ENCODE measurements at regions not wholly inside any gene's neighbourhood (a gene's known extent, or its start where the extent isn't known, plus 50 kb on each side); places are given as distances from the start of the nearest gene placed in this dataset.

DNA sequence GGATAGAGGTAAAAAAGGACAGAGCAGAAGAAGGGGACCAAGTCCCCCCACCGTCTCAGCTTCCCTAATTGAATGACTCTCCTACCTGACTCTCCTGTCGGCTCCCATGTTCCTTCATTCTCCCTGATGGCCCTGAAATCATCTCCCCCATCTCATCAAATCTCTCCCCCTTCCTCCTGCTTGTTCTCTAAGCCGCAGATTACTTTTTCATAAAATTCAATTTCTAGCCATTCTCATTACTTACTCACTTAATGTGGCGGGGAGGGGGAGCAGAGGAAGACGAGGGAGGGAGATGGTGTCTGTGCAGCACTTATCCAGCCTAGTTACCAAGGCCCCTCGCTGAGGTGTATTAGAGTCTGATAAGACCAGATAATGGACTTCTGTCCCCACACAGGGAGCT is 161.5 kb downstream of the CCT6B start:
- intact Hi-C loops (cut with micrococcal nuclease), result no loop called here
- Mint-ChIP-seq H3K27ac (no peak overlapping the region), H3K9me3 (peaks cover 0 to 7% (median 2%) of the 10 kb centered on the region in 7 donors), H3K4me1 (no peaks in the 10 kb centered on the region), H3K36me3 (no peaks in the 10 kb centered on the region), H3K4me3 (no peak overlapping the region), H3K27me3 (ENCODE audit: low read depth in 3 of 3) (peaks cover 0 to 14% (median 14%) of the 10 kb centered on the region in 3 donors)
- Histone ChIP-seq H3K9ac (ENCODE audit: insufficient read depth, low read length, poor library complexity, severe bottlenecking) (no peak overlapping the region), H3K27me3 (ENCODE audit: control insufficient read depth in 2 of 2, insufficient read depth in 2 of 2, low read length in 2 of 2) (no peaks in the 10 kb centered on the region), H3K9me3 (replicated peaks in 1 of 2; ENCODE audit: control insufficient read depth in 1 of 2, insufficient read depth in 1 of 2, low read length in 2 of 2) (no peaks in the 10 kb centered on the region), H3K4me3 (replicated peaks in 1 of 3; ENCODE audit: low read depth in 2 of 3, low read length in 3 of 3) (no peak overlapping the region), H4K20me1 (ENCODE audit: insufficient read depth, low read length) (no peaks in the 10 kb centered on the region), H3K36me3 (replicated peaks in 1 of 2; ENCODE audit: control insufficient read depth in 1 of 2, insufficient read depth in 2 of 2, low read length in 2 of 2) (no peaks in the 10 kb centered on the region), H3K4me2 (replicated peaks; ENCODE audit: extremely low read depth, low read length, poor library complexity, severe bottlenecking) (no peak overlapping the region), H3K27ac (ENCODE audit: low read depth in 1 of 2, low read length in 2 of 2) (no peak overlapping the region), H2AFZ (ENCODE audit: insufficient read depth, low read depth, low read length, poor library complexity, severe bottlenecking) (no peak overlapping the region), H3K4me1 (ENCODE audit: control insufficient read depth in 1 of 2, insufficient read depth in 2 of 2, low read length in 2 of 2) (no peaks in the 10 kb centered on the region), H3K79me2 (ENCODE audit: insufficient read depth, low read length) (no peaks in the 10 kb centered on the region)
- 85% methylated on average over 2 of the region's 6 CpGs for WGBS (ENCODE audit: insufficient coverage)
- TF ChIP-seq, protein P1, sequence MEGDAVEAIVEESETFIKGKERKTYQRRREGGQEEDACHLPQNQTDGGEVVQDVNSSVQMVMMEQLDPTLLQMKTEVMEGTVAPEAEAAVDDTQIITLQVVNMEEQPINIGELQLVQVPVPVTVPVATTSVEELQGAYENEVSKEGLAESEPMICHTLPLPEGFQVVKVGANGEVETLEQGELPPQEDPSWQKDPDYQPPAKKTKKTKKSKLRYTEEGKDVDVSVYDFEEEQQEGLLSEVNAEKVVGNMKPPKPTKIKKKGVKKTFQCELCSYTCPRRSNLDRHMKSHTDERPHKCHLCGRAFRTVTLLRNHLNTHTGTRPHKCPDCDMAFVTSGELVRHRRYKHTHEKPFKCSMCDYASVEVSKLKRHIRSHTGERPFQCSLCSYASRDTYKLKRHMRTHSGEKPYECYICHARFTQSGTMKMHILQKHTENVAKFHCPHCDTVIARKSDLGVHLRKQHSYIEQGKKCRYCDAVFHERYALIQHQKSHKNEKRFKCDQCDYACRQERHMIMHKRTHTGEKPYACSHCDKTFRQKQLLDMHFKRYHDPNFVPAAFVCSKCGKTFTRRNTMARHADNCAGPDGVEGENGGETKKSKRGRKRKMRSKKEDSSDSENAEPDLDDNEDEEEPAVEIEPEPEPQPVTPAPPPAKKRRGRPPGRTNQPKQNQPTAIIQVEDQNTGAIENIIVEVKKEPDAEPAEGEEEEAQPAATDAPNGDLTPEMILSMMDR (IDR thresholded peaks at IDR 0.05), result no peak
- DNase-seq, result no peak

DNA sequence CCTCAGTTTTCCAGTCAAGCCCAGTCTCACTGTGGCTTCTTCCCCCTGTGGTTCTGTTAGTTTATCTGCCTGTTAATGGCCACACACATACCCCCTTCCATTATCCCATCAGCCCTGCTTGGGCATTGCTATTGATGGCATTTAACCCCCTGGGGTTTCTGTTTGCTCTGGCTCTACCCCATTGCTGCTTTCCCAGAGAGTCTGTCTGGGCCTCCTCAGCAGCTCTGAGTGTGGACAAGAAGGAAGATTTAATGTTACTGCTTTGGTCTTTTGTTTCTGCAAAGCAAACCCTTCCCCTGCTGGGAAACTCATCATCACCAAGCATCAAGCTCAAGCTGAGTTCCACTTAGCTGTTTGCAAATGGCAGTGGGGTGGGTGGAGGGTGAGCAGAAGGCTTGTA is 162.7 kb downstream of the CCT6B start:
- no peak overlapping the region for H2AFZ ChIP-seq (ENCODE audit: insufficient read depth, low read depth, low read length, poor library complexity, severe bottlenecking)
- Mint-ChIP-seq H3K27ac (no peak overlapping the region), H3K4me3 (no peak overlapping the region), H3K9me3 (peaks cover 0 to 7% (median 2%) of the 10 kb centered on the region in 7 donors), H3K36me3 (no peaks in the 10 kb centered on the region), H3K4me1 (no peaks in the 10 kb centered on the region), H3K27me3 (ENCODE audit: low read depth in 3 of 3) (peaks cover 4 to 12% (median 8%) of the 10 kb centered on the region in 3 donors)
- no peak overlapping the region for H3K9ac ChIP-seq (ENCODE audit: insufficient read depth, low read length, poor library complexity, severe bottlenecking)
- no peaks in the 10 kb centered on the region for H3K27me3 ChIP-seq (ENCODE audit: control insufficient read depth in 2 of 2, insufficient read depth in 2 of 2, low read length in 2 of 2)
- H4K20me1 ChIP-seq (ENCODE audit: insufficient read depth, low read length), result no peaks in the 10 kb centered on the region
- H3K4me1 ChIP-seq (ENCODE audit: control insufficient read depth in 1 of 2, insufficient read depth in 2 of 2, low read length in 2 of 2), result no peaks in the 10 kb centered on the region
- DNase-seq, result no peak
- no peak overlapping the region for H3K4me3 ChIP-seq (replicated peaks in 1 of 3; ENCODE audit: low read depth in 2 of 3, low read length in 3 of 3)
- intact Hi-C loops (cut with micrococcal nuclease), result no loop called here
- TF ChIP-seq, protein P1 (IDR thresholded peaks at IDR 0.05), result no peak
- no peak overlapping the region for H3K27ac ChIP-seq (ENCODE audit: low read depth in 1 of 2, low read length in 2 of 2)
- H3K36me3 ChIP-seq (replicated peaks in 1 of 2; ENCODE audit: control insufficient read depth in 1 of 2, insufficient read depth in 2 of 2, low read length in 2 of 2), result no peaks in the 10 kb centered on the region
- no peaks in the 10 kb centered on the region for H3K79me2 ChIP-seq (ENCODE audit: insufficient read depth, low read length)
- no peak overlapping the region for H3K4me2 ChIP-seq (replicated peaks; ENCODE audit: extremely low read depth, low read length, poor library complexity, severe bottlenecking)
- H3K9me3 ChIP-seq (replicated peaks in 1 of 2; ENCODE audit: control insufficient read depth in 1 of 2, insufficient read depth in 1 of 2, low read length in 2 of 2), result no peaks in the 10 kb centered on the region
